ENCODE measurements at regions not wholly inside any gene's neighbourhood (a gene's known extent, or its start where the extent isn't known, plus 50 kb on each side); places are given as distances from the start of the nearest gene placed in this dataset.
"Not testable (repeated sequence)": the region's sequence is repeated elsewhere in the genome, so short reads cannot be mapped to it uniquely, and the experiment has no call there.

DNA sequence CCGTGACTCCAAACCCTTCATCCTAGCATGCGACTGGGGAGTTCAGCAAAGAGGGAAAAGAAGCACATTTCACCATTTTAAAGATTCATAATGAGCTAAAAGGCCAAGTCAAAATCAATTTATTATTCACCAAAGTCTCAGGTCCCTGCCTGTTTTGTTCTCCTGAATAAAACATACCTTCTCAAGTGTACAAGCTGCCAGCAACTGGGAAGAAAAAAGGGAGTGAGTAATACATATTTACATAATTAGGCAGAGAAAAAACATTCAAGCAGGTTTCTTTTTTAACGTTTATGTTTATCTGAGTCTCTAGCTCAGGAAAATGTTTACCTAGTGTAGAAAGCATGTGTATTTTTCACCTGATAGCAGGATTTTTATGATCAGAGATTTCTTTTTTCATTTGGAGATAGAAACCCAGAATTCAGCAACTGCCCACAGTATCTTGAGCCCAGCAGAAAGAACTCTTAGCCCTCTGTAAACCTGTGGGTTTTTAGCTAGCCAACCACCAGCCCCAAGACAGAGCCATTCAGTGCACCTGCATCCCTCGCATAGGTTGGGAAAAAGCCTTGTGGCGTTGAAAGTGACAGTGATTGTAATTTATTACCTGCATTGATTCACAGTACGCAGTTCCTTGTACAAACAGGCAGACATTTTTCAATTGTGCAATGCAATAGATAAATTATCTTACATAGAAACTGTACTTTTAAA, 117.9 kb upstream of the GRIA1 start:
- no peak for DNase-seq (ENCODE audit: low read depth)

DNA sequence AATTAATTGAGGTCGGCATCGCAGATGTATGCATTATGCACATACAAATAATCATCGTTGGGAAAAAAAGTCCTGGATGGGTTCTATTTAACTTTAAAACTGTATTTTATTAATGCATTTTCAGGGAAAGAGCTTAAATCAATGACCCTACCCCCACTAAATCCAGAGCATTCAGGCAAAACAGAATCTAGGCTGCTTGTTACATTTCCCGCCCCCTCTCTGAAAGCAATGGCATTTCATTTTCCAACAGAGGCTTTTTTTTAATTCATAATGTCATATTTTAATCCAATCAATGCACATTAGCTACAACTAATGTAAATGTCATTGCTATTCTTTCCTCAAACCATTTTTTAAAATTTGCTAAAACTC, 117.4 kb upstream of the GRIA1 start:
- DNase-seq (ENCODE audit: low read depth): no peak

- DNase-seq (ENCODE audit: low read depth): not testable (repeated sequence)
Observed at GRCh38 chr5:153381630-153382029, 108.8 kb upstream of the GRIA1 start.

- DNase-seq (ENCODE audit: low read depth): no peak
Observed at GRCh38 chr5:153390569-153390968, 99.9 kb upstream of the GRIA1 start.

DNA sequence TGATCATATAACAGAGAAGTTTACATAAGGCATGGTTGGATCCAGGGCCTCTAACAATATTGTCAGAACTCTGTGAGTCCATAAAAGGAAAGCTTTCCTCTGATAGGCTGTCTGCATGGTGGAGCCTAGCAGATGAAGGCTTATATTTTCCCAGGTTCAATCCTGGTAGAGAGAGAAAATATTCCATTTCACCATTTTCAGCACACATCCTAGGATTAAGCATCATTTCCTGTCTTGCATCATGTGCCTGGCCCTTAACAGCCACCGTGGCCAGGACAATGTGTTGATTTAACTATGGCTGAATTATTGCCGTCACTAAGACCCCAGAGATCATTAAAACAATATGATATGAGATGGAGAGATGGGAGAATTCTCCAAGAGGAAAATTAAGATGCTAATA, 90.9 kb upstream of the GRIA1 start:
- no peak for DNase-seq (ENCODE audit: low read depth)

GRCh38 chr5:153400931-153401330, 89.5 kb upstream of the GRIA1 start:
- no peak for DNase-seq (ENCODE audit: low read depth)

DNA sequence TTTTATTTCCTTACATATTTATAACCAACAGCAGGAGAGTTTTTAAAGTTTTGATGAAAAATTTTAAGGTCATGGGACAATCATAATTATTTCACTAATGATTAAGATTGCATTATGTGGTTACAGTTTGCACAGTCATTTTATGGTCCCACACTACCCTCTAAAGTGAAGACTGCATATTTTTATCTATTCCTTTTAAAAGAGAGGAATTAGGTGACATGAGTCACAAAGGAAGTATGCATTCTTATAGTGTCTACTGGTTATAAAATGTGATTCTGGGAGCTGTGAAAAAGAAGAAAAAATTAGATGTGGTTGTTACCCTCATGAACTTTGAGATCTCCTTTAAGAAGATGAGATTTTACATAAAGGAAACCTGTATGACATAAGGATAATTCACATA, 87.9 kb upstream of the GRIA1 start:
- peak; percentile 40 for DNase-seq (ENCODE audit: low read depth)

DNA sequence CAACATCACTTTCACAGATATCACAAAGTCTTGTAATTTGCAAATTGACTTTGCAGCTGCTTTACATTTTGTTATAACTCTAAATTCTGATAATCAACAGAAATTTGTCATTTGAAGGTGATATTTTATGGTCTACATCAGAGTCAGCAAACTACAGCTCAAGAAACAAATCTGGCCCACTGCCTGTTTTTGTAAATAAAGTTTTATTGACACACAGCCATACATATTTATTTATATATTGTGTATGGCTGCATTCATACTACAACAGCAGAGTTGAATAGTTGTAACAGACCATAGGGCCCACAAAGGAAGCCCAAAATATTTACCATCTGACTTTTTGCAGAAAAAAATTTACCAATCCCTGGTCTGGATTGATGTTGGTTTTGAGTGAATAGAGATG, 87.0 kb upstream of the GRIA1 start:
- DNase-seq (ENCODE audit: low read depth): no peak

DNA sequence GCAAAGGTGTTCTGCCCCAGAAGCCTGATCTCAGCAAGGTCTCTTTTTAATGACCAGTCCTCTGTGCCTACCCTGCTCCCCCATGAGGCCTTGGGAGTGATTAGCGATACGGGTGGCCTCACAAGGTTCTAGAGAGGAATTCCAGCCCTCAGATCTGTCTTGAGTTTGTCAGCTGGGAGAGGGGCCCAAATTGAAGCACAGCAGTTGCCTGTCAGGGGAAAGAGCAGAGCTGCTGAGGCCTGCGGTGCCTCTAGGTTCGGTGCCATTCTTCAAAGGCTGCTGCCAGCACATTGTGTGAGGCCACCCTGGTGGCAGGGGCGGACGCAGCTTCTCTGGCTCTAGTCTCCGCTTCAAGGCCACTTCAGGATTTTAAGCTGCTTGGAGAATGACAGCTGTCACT, 85.7 kb upstream of the GRIA1 start:
- no peak for DNase-seq (ENCODE audit: low read depth)

GRCh38 chr5:153421676-153422075, 68.8 kb upstream of the GRIA1 start:
- DNase-seq (ENCODE audit: low read depth): peak; percentile 58

GRCh38 chr5:153425914-153426313, 64.6 kb upstream of the GRIA1 start:
- no peak for DNase-seq (ENCODE audit: low read depth)

DNA sequence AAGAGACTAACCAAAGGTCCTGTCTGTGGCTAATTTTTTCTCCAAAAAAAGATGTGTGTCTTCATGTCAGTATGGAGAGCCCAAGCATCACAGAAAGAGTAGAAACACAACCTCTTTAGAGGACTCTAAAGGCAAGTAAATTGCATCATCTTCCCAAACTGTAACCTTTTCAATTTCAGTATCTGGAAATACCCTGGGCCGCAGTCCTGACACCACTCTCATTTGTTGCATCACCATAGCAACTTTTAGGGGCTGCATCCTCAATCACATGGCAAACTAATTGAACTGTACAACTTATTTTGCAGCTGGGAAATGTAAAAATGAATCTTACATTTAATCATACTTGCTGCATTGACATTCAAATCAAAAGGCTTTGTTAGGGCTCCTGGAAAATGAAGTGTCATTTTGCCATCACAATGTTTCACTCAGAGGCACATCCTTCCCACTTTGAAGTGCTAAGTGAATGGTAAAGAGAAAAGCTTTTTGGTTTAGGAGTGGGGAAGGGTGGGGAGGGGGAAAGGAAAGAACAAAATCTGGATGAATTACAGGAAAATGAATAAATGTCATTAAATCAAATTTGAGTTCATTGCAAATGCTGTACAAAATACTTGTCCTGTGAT, 60.6 kb upstream of the GRIA1 start:
- no peak for DNase-seq (ENCODE audit: low read depth)

GRCh38 chr5:153432583-153432982, 57.9 kb upstream of the GRIA1 start:
- DNase-seq (ENCODE audit: low read depth): no peak

DNA sequence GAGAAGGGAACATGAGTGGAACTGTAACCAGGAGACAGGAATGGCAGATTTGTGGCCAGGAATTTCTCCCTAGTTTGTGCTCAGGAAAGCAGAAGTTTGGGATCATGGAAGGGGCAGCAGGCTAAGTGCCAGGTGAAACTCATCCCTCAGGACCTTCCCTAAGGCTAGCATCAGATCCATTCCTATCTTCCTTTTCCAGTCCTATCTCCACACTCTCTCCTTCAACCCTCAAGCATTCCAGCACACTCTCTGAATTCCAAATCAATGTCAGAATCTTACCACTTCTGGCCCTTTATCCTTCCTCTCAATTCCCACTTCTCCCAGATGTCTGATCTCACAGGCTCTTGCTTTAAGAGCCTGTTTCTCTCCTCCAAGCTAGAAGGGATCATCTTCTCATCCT, 53.2 kb upstream of the GRIA1 start:
- DNase-seq (ENCODE audit: low read depth): no peak

- DNase-seq (ENCODE audit: low read depth): no peak
Observed at GRCh38 chr5:153439130-153439529, 51.3 kb upstream of the GRIA1 start.
